Prostate gland (tissue), 2 donors: ENCODE measurements at regions not wholly inside any gene's neighbourhood (a gene's known extent, or its start where the extent isn't known, plus 50 kb on each side); places are given as distances from the start of the nearest gene placed in this dataset.

Source experiments
- DNase-seq: peaks from one replicate; pipeline ENCODE4 v3.0.0-alpha.2; 2019; ENCODE audit warnings: low spot score
- H3K27ac ChIP-seq, 2 donors: fragments of 200-600 bp; sonication (generic); 2 replicates each; pipeline ENCODE4 v1.5.1; 2017 to 2019
- H3K27me3 ChIP-seq: fragments of 200-600 bp; sonication (generic); replicated peaks from 2 replicates; pipeline ENCODE4 v1.5.1; 2019; ENCODE audit not compliant: insufficient read depth
- H3K36me3 ChIP-seq, 2 donors: fragments of 200-600 bp; sonication (generic); 1 replicate in 1 of 2; 2 replicates in 1 of 2; pipeline versions ENCODE4 v1.5.1 to v1.8.1; 2017 to 2019
- H3K4me1 ChIP-seq: fragments of 200-600 bp; sonication (generic); replicated peaks from 2 replicates; pipeline ENCODE4 v1.5.1; 2019
- H3K4me3 ChIP-seq, 2 donors: fragments of 200-600 bp; sonication (generic); 2 replicates each; pipeline ENCODE4 v1.5.1; 2017 to 2019
- H3K9me3 ChIP-seq: fragments of 200-600 bp; sonication (generic); 2 replicates; pipeline ENCODE4 v1.5.1; 2017
- CTCF ChIP-seq, 4 experiments: fragments of 200-600 bp in 2 of 4; fragments of 450-650 bp in 2 of 4; sonication (generic) in 2 of 4; IDR thresholded peaks; 1 replicate in 3 of 4; 2 replicates in 1 of 4; pipeline ENCODE4 v1.5.1; 2016 to 2019; ENCODE audit warnings: antibody characterized with exemption in 4 of 4, mild to moderate bottlenecking in 2 of 4, moderate library complexity in 2 of 4
- POLR2A ChIP-seq: fragments of 450-650 bp; IDR thresholded peaks from one replicate; pipeline ENCODE4 v1.6.1; 2016; ENCODE audit warnings: antibody characterized with exemption, mild to moderate bottlenecking
- POLR2AphosphoS5 ChIP-seq: sonication (generic); formaldehyde crosslinking; IDR thresholded peaks from one replicate; pipeline ENCODE4 v1.6.1; 2017; ENCODE audit warnings: antibody characterized with exemption
- WGBS: methylation state at CpG from one replicate; pipeline ENCODE4 v1.1.5; 2018; 5-methylcytosine and 5-hydroxymethylcytosine counted together
- intact Hi-C: fragments of 100-400 bp; cut with DNase I; formaldehyde crosslinking; loops from one replicate; pipeline ENCODE4 v1.14.2; 2022

GRCh38 chr1:198865319-198865718 lies 226.5 kb downstream of the PTPRC start:
- Histone ChIP-seq H3K27ac (no peak overlapping the region), H3K4me3 (no peak overlapping the region), H3K4me1 (no peaks in the 10 kb centered on the region), H3K36me3 (no peaks in the 10 kb centered on the region), H3K9me3 (no peaks in the 10 kb centered on the region), H3K27me3 (no peaks in the 10 kb centered on the region)
- WGBS, result 69% methylated on average over 2 of the region's 2 CpGs
- intact Hi-C loops, result no loop called here
- TF ChIP-seq POLR2AphosphoS5 (no peak), POLR2A (no peak), CTCF (IDR thresholded peaks at IDR 0.05) (no peak)
- no peak for DNase-seq

GRCh38 chr1:198867182-198867581 lies 228.3 kb downstream of the PTPRC start:
- WGBS, result 73% methylated on average over 6 of the region's 6 CpGs
- H3K4me1 ChIP-seq, result no peaks in the 10 kb centered on the region
- TF ChIP-seq POLR2AphosphoS5, result no peak
- no peak for TF ChIP-seq CTCF (IDR thresholded peaks at IDR 0.05)
- TF ChIP-seq POLR2A, result no peak
- H3K27me3 ChIP-seq, result no peaks in the 10 kb centered on the region
- intact Hi-C loops, result no loop called here
- H3K36me3 ChIP-seq, result no peaks in the 10 kb centered on the region
- H3K9me3 ChIP-seq, result no peaks in the 10 kb centered on the region
- H3K4me3 ChIP-seq, result no peak overlapping the region
- no peak overlapping the region for H3K27ac ChIP-seq
- DNase-seq, result no peak

GRCh38 chr1:198873696-198874230 lies 234.9 kb downstream of the PTPRC start:
- no peaks in the 10 kb centered on the region for H3K9me3 ChIP-seq
- TF ChIP-seq POLR2AphosphoS5, result no peak
- no peak for TF ChIP-seq CTCF (IDR thresholded peaks at IDR 0.05)
- no peak for TF ChIP-seq POLR2A
- no peaks in the 10 kb centered on the region for H3K27me3 ChIP-seq
- H3K36me3 ChIP-seq, result no peaks in the 10 kb centered on the region
- WGBS, result 95% methylated on average over 2 of the region's 2 CpGs
- no peak overlapping the region for H3K4me3 ChIP-seq
- no peak overlapping the region for H3K27ac ChIP-seq
- intact Hi-C loops, result no loop called here
- no peak for DNase-seq
- no peaks in the 10 kb centered on the region for H3K4me1 ChIP-seq

- DNase-seq, result no peak
- no peak overlapping the region for H3K27ac ChIP-seq
These were observed 237.6 kb downstream of the PTPRC start for GRCh38 chr1:198876371-198876871.

More at GRCh38 chr1:198876371-198876871, 237.6 kb downstream of the PTPRC start:
- H3K36me3 ChIP-seq, result no peaks in the 10 kb centered on the region
- no peaks in the 10 kb centered on the region for H3K9me3 ChIP-seq
- TF ChIP-seq POLR2AphosphoS5 (no peak), CTCF (IDR thresholded peaks at IDR 0.05) (no peak), POLR2A (no peak)
- no peaks in the 10 kb centered on the region for H3K4me1 ChIP-seq
- 56% methylated on average over 10 of the region's 10 CpGs for WGBS
- intact Hi-C loops, result no loop called here
- no peaks in the 10 kb centered on the region for H3K27me3 ChIP-seq
- H3K4me3 ChIP-seq, result no peak overlapping the region
